DOHH2 (cell line): ENCODE measurements at regions not wholly inside any gene's neighbourhood (a gene's known extent, or its start where the extent isn't known, plus 50 kb on each side); places are given as distances from the start of the nearest gene placed in this dataset.

Source experiments
- H3F3A ChIP-seq: fragments of 200-600 bp; sonication (generic), shearing (Covaris generic); 2 replicates; pipeline ENCODE4 v1.6.0; 2016; ENCODE audit warnings: antibody characterized with exemption, mild to moderate bottlenecking; ENCODE audit not compliant: control insufficient read depth, insufficient read depth
- H3K27ac ChIP-seq: fragments of 200-600 bp; sonication (generic); 2 replicates; pipeline ENCODE4 v1.5.1; 2014; ENCODE audit warnings: low read depth, mild to moderate bottlenecking, low read length, moderate library complexity
- H3K27me3 ChIP-seq: fragments of 200-600 bp; sonication (generic); 2 replicates; pipeline ENCODE4 v1.6.1; 2014; ENCODE audit warnings: mild to moderate bottlenecking, low read length, mixed read lengths; ENCODE audit not compliant: control insufficient read depth
- H3K36me3 ChIP-seq: fragments of 200-600 bp; sonication (generic); 2 replicates; pipeline ENCODE4 v1.6.1; 2014; ENCODE audit warnings: mild to moderate bottlenecking, low read length, moderate library complexity, mixed read lengths; ENCODE audit not compliant: control insufficient read depth
- H3K4me1 ChIP-seq: fragments of 200-600 bp; sonication (generic); 2 replicates; pipeline ENCODE4 v1.6.1; 2014; ENCODE audit warnings: mild to moderate bottlenecking, low read length, mixed read lengths; ENCODE audit not compliant: control insufficient read depth
- H3K4me2 ChIP-seq: fragments of 200-600 bp; sonication (generic); 2 replicates; pipeline ENCODE4 v1.6.0; 2014; ENCODE audit warnings: mild to moderate bottlenecking, low read length, moderate library complexity
- H3K4me3 ChIP-seq: fragments of 200-600 bp; sonication (generic); 2 replicates; pipeline ENCODE4 v1.5.1; 2014; ENCODE audit warnings: mild to moderate bottlenecking, low read length, mixed read lengths
- H3K79me2 ChIP-seq: fragments of 200-600 bp; sonication (generic); 2 replicates; pipeline ENCODE4 v1.6.1; 2014; ENCODE audit warnings: mild to moderate bottlenecking, low read length, mixed read lengths; ENCODE audit not compliant: control insufficient read depth
- H3K9me2 ChIP-seq: fragments of 200-600 bp; sonication (generic); replicated peaks from 2 replicates; pipeline ENCODE4 v1.6.1; 2014; ENCODE audit warnings: mild to moderate bottlenecking, low read length, mixed read lengths; ENCODE audit not compliant: control insufficient read depth
- H3K9me3 ChIP-seq: fragments of 200-600 bp; sonication (generic); 2 replicates; pipeline ENCODE4 v1.6.1; 2014; ENCODE audit warnings: antibody characterized with exemption, low read length, mixed read lengths; ENCODE audit not compliant: control insufficient read depth, insufficient read depth
- H4K20me1 ChIP-seq: fragments of 200-600 bp; sonication (generic); 2 replicates; pipeline ENCODE4 v1.6.0; 2014; ENCODE audit warnings: low read depth, mild to moderate bottlenecking, antibody characterized with exemption, low read length, moderate library complexity; ENCODE audit not compliant: control insufficient read depth, insufficient read depth
- EZH2phosphoT487 ChIP-seq: fragments of 200-600 bp; sonication (generic); IDR thresholded peaks from 2 replicates; pipeline ENCODE4 v1.6.1; 2017; ENCODE audit warnings: borderline replicate concordance, mild to moderate bottlenecking, antibody characterized with exemption, low read length, moderate library complexity, mixed read lengths
- TF ChIP-seq, protein P1 (sequence below): fragments of 200-600 bp; sonication (generic); IDR thresholded peaks from one replicate; pipeline ENCODE4 v1.5.1; 2014; ENCODE audit warnings: antibody characterized with exemption, mild to moderate bottlenecking, low read depth, low read length; ENCODE audit not compliant: poor library complexity, severe bottlenecking

DNA sequence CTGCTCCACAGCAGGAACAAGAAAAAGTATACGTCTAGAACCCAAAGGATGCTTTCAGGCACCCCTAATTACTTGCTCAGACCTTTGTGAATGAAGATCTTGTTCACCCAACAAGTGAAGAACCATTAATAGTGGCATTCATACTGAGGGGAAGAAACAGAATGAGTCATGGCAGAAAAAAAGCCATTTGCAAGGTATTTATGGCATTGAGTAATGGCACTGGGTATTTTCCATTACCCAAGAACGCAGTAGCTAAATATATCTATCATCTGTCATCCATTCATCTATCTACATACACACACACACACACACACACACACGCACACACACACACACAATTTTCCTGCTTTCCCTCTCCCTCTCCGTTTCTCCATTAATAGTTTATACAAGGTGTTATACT, 56.4 kb upstream of the XIRP2 start:
- no peak overlapping the region for H3K4me2 ChIP-seq
- no peaks in the 10 kb centered on the region for H3K9me3 ChIP-seq
- H4K20me1 ChIP-seq = no peaks in the 10 kb centered on the region
- H3K9me2 ChIP-seq = no peaks in the 10 kb centered on the region
- no peak overlapping the region for H3K27ac ChIP-seq
- TF ChIP-seq EZH2phosphoT487 = no peak
- TF ChIP-seq, protein P1, sequence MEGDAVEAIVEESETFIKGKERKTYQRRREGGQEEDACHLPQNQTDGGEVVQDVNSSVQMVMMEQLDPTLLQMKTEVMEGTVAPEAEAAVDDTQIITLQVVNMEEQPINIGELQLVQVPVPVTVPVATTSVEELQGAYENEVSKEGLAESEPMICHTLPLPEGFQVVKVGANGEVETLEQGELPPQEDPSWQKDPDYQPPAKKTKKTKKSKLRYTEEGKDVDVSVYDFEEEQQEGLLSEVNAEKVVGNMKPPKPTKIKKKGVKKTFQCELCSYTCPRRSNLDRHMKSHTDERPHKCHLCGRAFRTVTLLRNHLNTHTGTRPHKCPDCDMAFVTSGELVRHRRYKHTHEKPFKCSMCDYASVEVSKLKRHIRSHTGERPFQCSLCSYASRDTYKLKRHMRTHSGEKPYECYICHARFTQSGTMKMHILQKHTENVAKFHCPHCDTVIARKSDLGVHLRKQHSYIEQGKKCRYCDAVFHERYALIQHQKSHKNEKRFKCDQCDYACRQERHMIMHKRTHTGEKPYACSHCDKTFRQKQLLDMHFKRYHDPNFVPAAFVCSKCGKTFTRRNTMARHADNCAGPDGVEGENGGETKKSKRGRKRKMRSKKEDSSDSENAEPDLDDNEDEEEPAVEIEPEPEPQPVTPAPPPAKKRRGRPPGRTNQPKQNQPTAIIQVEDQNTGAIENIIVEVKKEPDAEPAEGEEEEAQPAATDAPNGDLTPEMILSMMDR = no peak
- no peaks in the 10 kb centered on the region for H3K4me1 ChIP-seq
- no peaks in the 10 kb centered on the region for H3K27me3 ChIP-seq
- no peaks in the 10 kb centered on the region for H3F3A ChIP-seq
- no peaks in the 10 kb centered on the region for H3K36me3 ChIP-seq
- H3K4me3 ChIP-seq = no peak overlapping the region
- H3K79me2 ChIP-seq = no peaks in the 10 kb centered on the region

DNA sequence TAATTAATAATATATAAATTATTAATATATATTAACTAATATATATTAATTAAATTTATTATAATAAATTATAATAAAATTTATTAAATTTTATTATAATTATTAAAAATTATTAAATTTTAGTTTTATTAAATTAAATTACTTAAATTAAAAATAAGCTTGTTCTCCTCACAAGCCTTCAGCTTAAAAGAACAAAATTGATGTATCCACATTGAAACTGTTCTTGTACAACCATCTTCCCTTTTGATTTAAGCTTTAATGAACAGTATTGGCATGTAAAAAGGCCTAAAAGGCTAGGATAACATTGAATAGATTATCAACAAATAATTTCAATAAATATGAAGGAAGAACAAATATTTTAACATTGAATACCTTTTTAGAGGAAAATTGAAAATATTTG, 62.4 kb upstream of the XIRP2 start:
- H3K9me3 ChIP-seq = no peaks in the 10 kb centered on the region

DNA sequence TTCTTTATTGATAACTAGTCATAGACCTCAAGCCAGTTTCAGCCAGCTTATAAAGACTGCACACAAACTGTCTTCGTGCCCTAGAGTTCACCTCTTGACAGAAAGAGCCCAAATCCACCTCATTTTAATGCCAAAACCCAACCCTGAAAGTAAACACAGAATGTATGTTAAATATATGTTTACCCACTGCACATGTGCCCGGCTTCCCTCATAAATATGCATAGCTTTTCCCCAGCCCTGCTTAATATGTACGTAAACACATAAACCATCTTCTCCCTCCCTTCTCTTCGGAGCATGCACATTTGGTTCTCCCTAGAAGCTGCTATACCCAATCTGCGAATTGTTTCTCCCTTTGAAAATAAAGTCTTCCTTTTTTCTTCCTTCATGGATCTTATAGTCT, 73.9 kb upstream of the XIRP2 start:
- no peaks in the 10 kb centered on the region for H4K20me1 ChIP-seq
- no peaks in the 10 kb centered on the region for H3K36me3 ChIP-seq
- no peaks in the 10 kb centered on the region for H3K27me3 ChIP-seq
- no peak overlapping the region for H3K27ac ChIP-seq
- H3K9me2 ChIP-seq = no peaks in the 10 kb centered on the region
- no peaks in the 10 kb centered on the region for H3F3A ChIP-seq
- H3K4me2 ChIP-seq = no peak overlapping the region
- no peak overlapping the region for H3K4me3 ChIP-seq
- no peaks in the 10 kb centered on the region for H3K9me3 ChIP-seq
- no peaks in the 10 kb centered on the region for H3K79me2 ChIP-seq
- TF ChIP-seq, protein P1 = no peak
- no peak for TF ChIP-seq EZH2phosphoT487
- H3K4me1 ChIP-seq = no peaks in the 10 kb centered on the region

More for the DNA sequence above, 62.4 kb upstream of the XIRP2 start:
- Histone ChIP-seq H4K20me1 (no peaks in the 10 kb centered on the region), H3K27ac (no peak overlapping the region), H3K4me2 (no peak overlapping the region), H3K4me1 (no peaks in the 10 kb centered on the region), H3F3A (no peaks in the 10 kb centered on the region), H3K27me3 (no peaks in the 10 kb centered on the region), H3K36me3 (no peaks in the 10 kb centered on the region), H3K79me2 (no peaks in the 10 kb centered on the region), H3K4me3 (no peak overlapping the region), H3K9me2 (no peaks in the 10 kb centered on the region)
- no peak for TF ChIP-seq EZH2phosphoT487
- TF ChIP-seq, protein P1 = no peak
